Stomach (tissue), 8 donors: ENCODE measurements at regions not wholly inside any gene's neighbourhood (a gene's known extent, or its start where the extent isn't known, plus 50 kb on each side); places are given as distances from the start of the nearest gene placed in this dataset.
A peak's percentile ranks its signal among the peaks of the same experiment; 100 is the strongest.

Experiments
- DNase-seq, 2 donors: peaks; one replicate each; pipeline versions ENCODE4 v3.0.0 to v3.0.0-alpha.2; 2013 to 2019
- H3K27ac ChIP-seq, 5 donors: fragments of 200-600 bp in 4 of 5; sonication (generic) in 4 of 5; one replicate each; pipeline ENCODE4 v1.5.1; 2013 to 2019; ENCODE audit warnings: mild to moderate bottlenecking in 1 of 5, moderate library complexity in 1 of 5
- H3K27me3 ChIP-seq, 3 donors: fragments of 200-600 bp; sonication (generic); one replicate each; pipeline ENCODE4 v1.5.1; 2017 to 2019; ENCODE audit warnings: mixed run types in 1 of 3
- H3K36me3 ChIP-seq, 4 donors: fragments of 200-600 bp; sonication (generic); 1 replicate in 3 of 4; 2 replicates in 1 of 4; pipeline ENCODE4 v1.5.1; 2016 to 2019
- H3K4me1 ChIP-seq, 4 donors: fragments of 200-600 bp; sonication (generic); one replicate each; pipeline ENCODE4 v1.5.1; 2016 to 2019
- H3K4me3 ChIP-seq, 4 donors: fragments of 200-600 bp; sonication (generic) in 3 of 4; one replicate each; pipeline ENCODE4 v1.5.1; 2016 to 2019; ENCODE audit warnings: mild to moderate bottlenecking in 1 of 4
- H3K9me3 ChIP-seq, 4 donors: fragments of 200-600 bp; sonication (generic); one replicate each; pipeline ENCODE4 v1.5.1; 2016 to 2019
- CTCF ChIP-seq, 7 experiments: fragments of 450-650 bp in 4 of 7; fragments of 200-600 bp in 3 of 7; sonication (generic) in 3 of 7; IDR thresholded peaks; one replicate each; pipeline ENCODE4 v1.5.1; 2016 to 2019; ENCODE audit warnings: antibody characterized with exemption in 7 of 7, control low read depth in 2 of 7, mild to moderate bottlenecking in 1 of 7
- EP300 ChIP-seq: sonication (generic); formaldehyde crosslinking; IDR thresholded peaks from one replicate; pipeline ENCODE4 v1.6.1; 2017; ENCODE audit warnings: antibody characterized with exemption
- POLR2A ChIP-seq, 4 donors: fragments of 450-650 bp; IDR thresholded peaks; one replicate each; pipeline ENCODE4 v1.6.1; 2016; ENCODE audit warnings: antibody characterized with exemption in 4 of 4, control low read depth in 2 of 4, mild to moderate bottlenecking in 1 of 4, moderate library complexity in 1 of 4
- POLR2AphosphoS5 ChIP-seq, 3 donors: sonication (generic); formaldehyde crosslinking; IDR thresholded peaks; one replicate each; pipeline ENCODE4 v1.6.1; 2016; ENCODE audit warnings: antibody characterized with exemption in 3 of 3
- WGBS, 5 donors: extraction: QIAGEN DNeasy Blood & Tissue Kit in 3 of 5; methylation state at CpG; one replicate each; pipeline versions ENCODE4 v1.1.5 to v1.1.7; 2013 to 2018; 5-methylcytosine and 5-hydroxymethylcytosine counted together
- intact Hi-C: fragments of 100-400 bp; cut with DNase I; formaldehyde crosslinking; loops from one replicate; pipeline ENCODE4 v1.15.1; 2023; ENCODE audit warnings: low total_unique reads
- donor health status: healthy with polysubstance abuse.
- donor health status: Bipolar disorder and iron deficiency.
- donor health status: healthy.

DNA sequence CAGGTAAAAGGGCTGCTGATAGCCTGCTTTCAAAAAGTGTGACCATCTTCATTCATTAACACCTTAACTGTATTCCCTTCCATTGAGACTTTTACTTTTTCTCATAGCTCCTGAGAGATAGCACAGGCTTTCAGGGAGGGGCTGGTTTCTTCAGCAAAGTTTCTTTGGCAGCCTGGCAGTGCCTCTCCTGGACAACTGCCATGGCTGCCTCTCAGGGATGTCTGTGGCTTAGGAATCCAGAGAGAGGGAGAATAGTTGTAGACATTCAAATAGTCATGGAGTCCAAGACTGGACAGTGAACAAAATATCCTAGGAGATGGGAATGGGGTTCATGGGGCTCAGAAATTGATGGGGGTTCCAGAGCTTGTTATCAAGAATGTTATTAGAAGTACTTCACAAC is 81.1 kb downstream of the FAM47B start:
- no peak overlapping the region for H3K27ac ChIP-seq
- no peaks in the 10 kb centered on the region for H3K4me1 ChIP-seq
- TF ChIP-seq EP300 (no peak), POLR2A (IDR thresholded peaks at IDR 0.05) (no peak), CTCF (IDR thresholded peaks at IDR 0.05) (no peak), POLR2AphosphoS5 (IDR thresholded peaks at IDR 0.05) (no peak)
- no peaks in the 10 kb centered on the region for H3K9me3 ChIP-seq
- intact Hi-C loops, result no loop called here
- no peaks in the 10 kb centered on the region for H3K36me3 ChIP-seq
- H3K4me3 ChIP-seq, result no peak overlapping the region
- no peak for DNase-seq
- H3K27me3 ChIP-seq, result no peaks in the 10 kb centered on the region

DNA sequence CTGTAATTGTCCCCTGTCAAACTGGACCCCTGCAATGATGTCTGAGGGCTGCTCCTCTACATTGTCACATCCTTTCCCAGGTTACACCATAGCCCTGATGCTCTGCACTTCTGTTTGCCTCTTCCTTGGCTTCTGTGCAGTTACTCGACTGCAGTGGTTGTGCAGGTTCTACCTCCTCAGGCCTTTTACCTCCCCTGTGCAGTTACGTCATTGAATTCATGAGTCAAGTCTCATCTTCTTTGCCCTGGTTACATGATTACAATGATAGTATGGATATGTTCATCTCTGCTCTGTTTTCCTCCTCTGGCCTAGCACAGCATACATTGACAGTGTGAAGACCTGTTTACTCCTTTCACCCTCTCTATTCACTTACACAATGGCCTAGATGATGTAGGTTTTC is 83.2 kb downstream of the FAM47B start:
- WGBS, 5 donors, result 78 to 94% (median 88%) methylated on average over 2 of the region's 2 CpGs

DNA sequence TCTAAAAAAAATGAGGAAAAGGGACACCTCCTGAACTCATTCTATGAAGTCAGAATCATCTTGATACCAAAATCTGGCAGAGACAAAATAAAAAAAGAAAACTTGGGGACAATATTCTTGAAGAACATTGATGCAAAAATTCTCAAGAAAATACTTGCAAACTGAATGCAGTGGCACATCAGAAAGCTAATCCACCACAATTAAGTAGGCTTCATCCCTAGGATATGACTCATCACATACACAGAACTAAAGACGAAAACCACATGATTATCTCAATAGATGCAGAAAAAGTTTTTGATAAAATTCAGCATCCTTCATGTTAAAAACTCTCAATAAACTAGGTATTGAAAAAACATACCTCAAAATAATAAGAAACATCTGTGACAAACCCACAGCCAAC is 98.3 kb downstream of the FAM47B start:
- no peak overlapping the region for H3K27ac ChIP-seq
- no peaks in the 10 kb centered on the region for H3K36me3 ChIP-seq
- WGBS, 5 donors, result 30 to 83% (median 49%) methylated on average over 1 of the region's 1 CpG
- TF ChIP-seq POLR2A (IDR thresholded peaks at IDR 0.05) (no peak), POLR2AphosphoS5 (IDR thresholded peaks at IDR 0.05) (no peak), EP300 (no peak), CTCF (IDR thresholded peaks at IDR 0.05) (no peak)
- intact Hi-C loops, result no loop called here
- no peak for DNase-seq
- no peaks in the 10 kb centered on the region for H3K4me1 ChIP-seq
- no peak overlapping the region for H3K4me3 ChIP-seq
- H3K9me3 ChIP-seq, result no peaks in the 10 kb centered on the region
- peaks cover 0 to 8% (median 0%) of the 10 kb centered on the region in 3 donors for H3K27me3 ChIP-seq

More for the DNA sequence above, 83.2 kb downstream of the FAM47B start:
- no peak for DNase-seq
- H3K36me3 ChIP-seq, result no peaks in the 10 kb centered on the region
- TF ChIP-seq CTCF (IDR thresholded peaks at IDR 0.05) (no peak), POLR2A (IDR thresholded peaks at IDR 0.05) (no peak), POLR2AphosphoS5 (IDR thresholded peaks at IDR 0.05) (no peak), EP300 (no peak)
- intact Hi-C loops, result no loop called here
- H3K27ac ChIP-seq, result no peak overlapping the region
- no peaks in the 10 kb centered on the region for H3K9me3 ChIP-seq
- H3K4me1 ChIP-seq, result no peaks in the 10 kb centered on the region
- no peaks in the 10 kb centered on the region for H3K27me3 ChIP-seq
- no peak overlapping the region for H3K4me3 ChIP-seq

GRCh38 chrX:35046660-35047296 is 104.2 kb downstream of the FAM47B start:
- H3K36me3 ChIP-seq, result no peaks in the 10 kb centered on the region
- no peaks in the 10 kb centered on the region for H3K27me3 ChIP-seq
- DNase-seq, result peak in 1 of 2 donors; percentile 12
- H3K4me1 ChIP-seq, result no peaks in the 10 kb centered on the region
- no peak overlapping the region for H3K27ac ChIP-seq
- TF ChIP-seq CTCF (IDR thresholded peaks at IDR 0.05), result no peak
- no peak for TF ChIP-seq EP300
- TF ChIP-seq POLR2A (IDR thresholded peaks at IDR 0.05), result no peak
- no peak for TF ChIP-seq POLR2AphosphoS5 (IDR thresholded peaks at IDR 0.05)
- H3K9me3 ChIP-seq, result no peaks in the 10 kb centered on the region
- H3K4me3 ChIP-seq, result no peak overlapping the region
- 35 to 52% (median 41%) methylated on average over 4 of the region's 4 CpGs for WGBS, 5 donors
- intact Hi-C loops, result no loop called here
